ENCODE measurements at regions not wholly inside any gene's neighbourhood (a gene's known extent, or its start where the extent isn't known, plus 50 kb on each side); places are given as distances from the start of the nearest gene placed in this dataset.
"Not testable (repeated sequence)": the region's sequence is repeated elsewhere in the genome, so short reads cannot be mapped to it uniquely, and the experiment has no call there.

- DNase-seq, result no peak
Measured at GRCh38 chr2:131584380-131584779, 56.7 kb downstream of the CCDC74A start.

GRCh38 chr2:131584940-131585339 lies 57.3 kb downstream of the CCDC74A start:
- no peak for DNase-seq

GRCh38 chr2:131588152-131588873 lies 60.6 kb downstream of the CCDC74A start:
- no peak for DNase-seq

- not testable (repeated sequence) for DNase-seq
Measured at GRCh38 chr2:131589126-131589525, 61.4 kb downstream of the CCDC74A start.

GRCh38 chr2:131590366-131590765 lies 62.7 kb downstream of the CCDC74A start:
- DNase-seq, result no peak

- DNase-seq, result no peak
Measured at GRCh38 chr2:131590896-131591295, 63.2 kb downstream of the CCDC74A start.

- not testable (repeated sequence) for DNase-seq
Measured at GRCh38 chr2:131596561-131596960, 68.9 kb downstream of the CCDC74A start.

- not testable (repeated sequence) for DNase-seq
Measured at GRCh38 chr2:131602444-131602843, 74.8 kb downstream of the CCDC74A start.

GRCh38 chr2:131604652-131605051 lies 77.0 kb downstream of the CCDC74A start:
- DNase-seq, result not testable (repeated sequence)

- DNase-seq, result not testable (repeated sequence)
Measured at GRCh38 chr2:131606366-131606765, 78.7 kb downstream of the CCDC74A start.

- DNase-seq, result not testable (repeated sequence)
Measured at GRCh38 chr2:131607056-131607455, 79.4 kb downstream of the CCDC74A start.

- not testable (repeated sequence) for DNase-seq
Measured at GRCh38 chr2:131614539-131614938, 86.9 kb downstream of the CCDC74A start.

GRCh38 chr2:131618320-131618719 lies 90.6 kb downstream of the CCDC74A start:
- DNase-seq, result not testable (repeated sequence)

- not testable (repeated sequence) for DNase-seq
Measured at GRCh38 chr2:131622874-131623273, 95.2 kb downstream of the CCDC74A start.

- DNase-seq, result not testable (repeated sequence)
Measured at GRCh38 chr2:131626011-131626410, 98.3 kb downstream of the CCDC74A start.

GRCh38 chr2:131626565-131626964 lies 98.9 kb downstream of the CCDC74A start:
- DNase-seq, result not testable (repeated sequence)

- not testable (repeated sequence) for DNase-seq
Measured at GRCh38 chr2:131627777-131628176, 100.1 kb downstream of the CCDC74A start.

GRCh38 chr2:131631648-131632047 lies 104.0 kb downstream of the CCDC74A start:
- not testable (repeated sequence) for DNase-seq

GRCh38 chr2:131633405-131633804 lies 105.7 kb downstream of the CCDC74A start:
- not testable (repeated sequence) for DNase-seq

GRCh38 chr2:131633827-131634695 lies 106.4 kb downstream of the CCDC74A start:
- DNase-seq, result not testable (repeated sequence)

GRCh38 chr2:131635611-131636010 lies 107.9 kb downstream of the CCDC74A start:
- no peak for DNase-seq

GRCh38 chr2:131636704-131637308 lies 109.1 kb downstream of the CCDC74A start:
- not testable (repeated sequence) for DNase-seq

GRCh38 chr2:131639001-131639620 lies 111.4 kb downstream of the CCDC74A start:
- DNase-seq, result not testable (repeated sequence)

Measured in cerebellar nuclear complex (tissue), 1 donor.